ENCODE measurements at regions not wholly inside any gene's neighbourhood (a gene's known extent, or its start where the extent isn't known, plus 50 kb on each side); places are given as distances from the start of the nearest gene placed in this dataset.
"Not testable (repeated sequence)": the region's sequence is repeated elsewhere in the genome, so short reads cannot be mapped to it uniquely, and the experiment has no call there.

DNA sequence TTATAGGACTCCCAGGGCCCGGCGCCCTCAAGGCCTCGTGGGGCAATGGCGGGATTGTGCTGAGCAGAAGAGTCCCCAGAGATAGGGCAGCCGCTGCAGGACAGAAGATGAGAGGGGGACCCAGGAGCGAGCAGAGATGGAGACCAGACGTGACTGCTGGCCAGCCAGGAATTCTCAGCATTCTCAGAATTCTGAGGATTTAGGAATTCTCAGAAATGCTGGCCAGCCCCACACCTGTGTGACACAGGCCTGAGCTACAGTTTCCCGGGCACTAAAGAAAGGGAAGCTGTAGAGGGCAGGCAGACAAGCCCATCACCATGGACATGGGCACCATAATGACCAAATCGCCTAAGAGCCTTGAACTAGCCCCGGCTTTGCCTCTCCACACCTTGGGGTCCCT lies 186.2 kb upstream of the CDH4 start:
- DNase-seq: no peak

DNA sequence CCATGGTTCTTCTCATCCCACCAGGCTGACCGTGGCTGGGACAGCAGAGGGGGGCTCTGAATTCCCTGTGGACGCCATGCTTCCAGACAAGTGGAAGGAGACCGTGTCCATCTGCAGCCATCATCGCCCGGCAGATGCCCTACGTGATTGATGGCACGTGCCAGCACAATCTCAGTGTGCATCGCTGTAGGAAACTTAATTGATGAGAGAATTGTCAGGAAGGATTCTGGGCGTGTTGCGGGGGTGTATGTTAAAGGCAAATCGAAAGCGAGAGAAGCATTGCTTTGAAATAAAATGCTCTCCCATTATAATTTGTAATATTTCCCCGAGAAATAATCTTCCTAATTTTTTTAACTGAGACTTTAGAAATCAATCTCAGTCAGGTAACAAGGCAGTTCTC lies 185.5 kb upstream of the CDH4 start:
- DNase-seq: no peak

DNA sequence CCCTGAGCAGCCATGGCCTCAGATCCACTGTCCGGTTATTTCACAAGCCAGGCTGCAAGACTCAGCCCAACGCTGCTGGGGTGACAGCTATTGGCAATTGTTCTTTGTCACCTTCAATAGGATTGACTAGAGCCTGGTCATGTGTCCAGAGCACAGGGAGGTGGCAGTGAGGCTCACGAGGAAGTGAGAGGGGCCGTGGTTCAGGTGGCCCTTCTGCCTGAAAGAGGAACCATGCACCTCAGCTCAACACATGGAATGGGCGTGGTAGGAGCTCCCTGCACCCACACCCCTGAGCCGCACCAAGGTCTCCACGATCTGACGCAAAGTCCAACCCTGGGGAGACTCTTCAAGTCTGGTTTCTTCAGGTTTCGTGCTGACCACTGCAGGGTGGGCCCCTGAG lies 184.8 kb upstream of the CDH4 start:
- DNase-seq: no peak

DNA sequence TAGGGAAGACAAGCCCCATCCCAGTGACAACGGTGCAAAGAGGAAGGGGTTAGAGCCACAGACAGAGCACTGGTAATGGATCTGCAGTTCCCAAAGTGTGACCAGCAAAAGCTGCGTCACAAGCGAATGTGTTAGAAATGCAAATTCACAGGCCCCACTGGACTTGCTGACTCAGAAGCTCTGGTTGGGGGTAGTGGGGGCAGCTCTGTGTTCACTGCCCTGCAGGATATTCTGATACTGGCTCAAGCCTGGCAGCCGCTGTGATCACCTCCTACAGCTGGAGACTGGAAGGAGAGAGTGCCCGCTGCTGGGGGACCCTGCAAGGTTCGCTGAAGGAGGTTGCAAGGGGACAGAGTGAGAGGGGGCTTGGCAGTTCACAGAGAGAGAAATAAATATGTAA lies 179.7 kb upstream of the CDH4 start:
- DNase-seq: no peak

DNA sequence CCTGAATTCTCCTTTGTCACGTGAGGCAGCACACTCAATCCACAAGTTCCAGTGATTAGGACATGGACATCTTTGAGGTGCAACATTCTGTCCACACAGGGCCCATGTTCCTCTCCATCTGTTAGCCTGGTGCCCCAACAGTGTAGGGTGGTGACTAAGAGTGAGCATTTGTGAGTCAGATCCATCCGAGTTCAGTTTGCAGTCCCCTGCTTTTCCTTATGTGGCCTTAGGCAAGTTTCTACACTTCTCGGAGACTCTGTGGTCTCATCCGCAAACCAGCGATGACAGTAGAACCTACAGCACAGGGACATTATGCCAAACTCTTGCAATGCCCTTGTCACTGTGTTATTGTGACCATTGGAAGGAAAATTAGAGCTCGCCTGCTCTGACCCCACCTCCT lies 178.7 kb upstream of the CDH4 start:
- DNase-seq: no peak

DNA sequence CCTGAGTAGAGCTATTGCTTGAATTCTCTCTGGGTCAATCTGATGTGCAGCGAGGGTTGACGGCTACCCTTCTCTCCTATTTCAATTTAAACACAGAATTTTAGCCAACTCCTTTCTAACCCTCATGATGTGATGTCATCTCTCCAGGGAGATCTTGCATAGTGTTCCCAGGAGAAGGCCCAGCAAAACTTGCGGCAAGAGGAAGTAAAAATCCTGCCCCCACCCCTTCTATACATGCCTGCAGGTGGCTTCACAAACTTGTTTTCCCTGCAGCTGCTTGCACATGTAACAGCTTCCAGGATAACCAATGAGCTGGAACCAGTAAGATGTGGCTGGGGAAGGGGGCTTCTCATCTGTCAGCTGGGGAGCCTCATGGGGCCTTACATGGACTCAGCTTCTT lies 169.3 kb upstream of the CDH4 start:
- DNase-seq: no peak

DNA sequence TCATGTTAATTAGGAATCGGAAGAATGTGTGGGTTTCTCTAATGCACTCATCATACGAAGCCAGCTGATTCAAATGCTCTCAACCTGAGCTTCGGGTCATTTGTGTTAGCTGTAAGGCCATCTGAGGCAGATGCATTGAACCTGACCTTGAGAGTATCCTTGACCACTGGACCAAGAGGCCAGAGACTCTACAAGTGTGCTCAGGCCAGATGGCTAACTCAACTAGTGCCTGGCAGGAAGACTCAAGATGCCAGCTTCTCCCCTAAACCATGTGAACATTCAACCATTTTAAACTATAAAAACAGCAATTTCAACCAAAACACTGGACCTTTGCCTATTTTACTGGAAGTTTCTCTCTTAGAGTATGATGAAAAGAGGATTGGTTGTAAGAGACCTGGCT lies 168.6 kb upstream of the CDH4 start:
- DNase-seq: no peak

DNA sequence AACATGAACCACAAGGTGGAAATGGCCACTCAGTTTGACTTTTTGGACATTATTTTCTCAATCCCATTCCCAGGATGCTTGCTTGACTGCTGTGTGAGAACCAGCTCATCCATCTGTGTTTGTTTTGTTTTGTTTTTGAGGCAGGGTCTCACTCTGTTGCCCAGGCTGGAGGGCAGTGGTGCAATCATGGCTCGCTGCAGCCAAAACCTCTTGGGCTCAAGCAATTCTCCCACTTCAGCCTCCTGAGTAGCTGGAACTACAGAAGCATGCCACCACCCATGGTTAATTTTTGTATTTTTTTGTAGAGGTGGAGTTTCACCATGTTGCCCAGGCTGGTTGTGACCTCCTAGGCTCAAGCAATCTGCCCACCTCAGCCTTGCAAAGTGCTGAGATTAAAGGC lies 166.0 kb upstream of the CDH4 start:
- DNase-seq: no peak

DNA sequence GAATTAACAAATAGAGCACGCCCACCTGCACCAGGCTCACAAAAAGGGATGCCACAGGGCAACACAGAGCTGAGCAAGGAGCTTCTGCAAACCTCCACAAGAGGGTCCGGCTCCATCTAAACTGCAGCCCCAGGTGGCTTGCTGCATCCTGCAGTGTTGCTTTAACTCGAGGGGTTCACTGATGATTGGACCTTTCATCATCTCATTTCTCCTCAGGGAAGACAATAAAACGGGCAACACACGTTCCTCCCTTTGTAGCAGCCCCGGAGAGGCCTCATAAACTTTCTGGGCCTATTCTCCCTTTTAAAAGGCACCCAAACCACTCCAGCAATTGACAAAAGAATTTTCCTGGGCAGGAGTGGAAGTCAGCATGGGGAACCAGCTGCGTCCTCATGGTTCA lies 161.5 kb upstream of the CDH4 start:
- no peak for DNase-seq

DNA sequence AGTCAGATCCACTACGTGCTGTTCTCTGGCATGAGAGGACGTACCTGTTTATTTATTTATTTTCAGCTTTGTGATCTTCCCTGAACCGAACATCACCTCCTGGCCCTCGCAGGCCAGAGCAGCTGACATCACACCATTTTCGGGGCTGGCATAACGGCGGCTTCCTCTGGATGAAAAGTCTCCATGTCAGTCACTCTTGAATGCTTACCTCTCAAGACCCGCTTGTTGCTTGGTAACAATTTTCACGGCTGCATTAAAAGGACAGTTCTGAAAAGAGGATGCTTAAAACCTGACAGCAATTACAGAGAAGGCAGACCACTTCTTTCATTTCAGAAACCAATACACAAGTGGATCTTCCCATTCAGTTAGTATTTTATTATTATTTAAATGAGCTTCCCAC lies 159.8 kb upstream of the CDH4 start:
- DNase-seq: no peak

DNA sequence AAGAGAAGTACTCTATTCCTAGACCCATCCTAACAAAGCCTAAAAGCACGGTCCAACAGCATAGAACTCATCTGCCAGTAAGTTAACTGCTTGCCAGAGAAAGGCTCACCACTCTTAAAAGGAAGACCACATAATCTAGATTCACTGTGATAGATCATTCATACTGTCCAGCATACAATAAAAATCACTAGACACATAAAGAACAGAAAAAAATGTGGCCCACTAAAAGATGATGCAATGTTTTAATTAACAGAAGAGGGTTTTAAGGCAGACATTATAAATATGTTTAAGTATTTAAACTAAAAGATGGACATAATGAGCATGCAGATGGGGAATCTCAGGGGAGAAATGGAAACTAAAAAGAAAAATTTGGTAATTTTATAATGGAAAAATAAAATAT lies 157.5 kb upstream of the CDH4 start:
- no peak for DNase-seq

DNA sequence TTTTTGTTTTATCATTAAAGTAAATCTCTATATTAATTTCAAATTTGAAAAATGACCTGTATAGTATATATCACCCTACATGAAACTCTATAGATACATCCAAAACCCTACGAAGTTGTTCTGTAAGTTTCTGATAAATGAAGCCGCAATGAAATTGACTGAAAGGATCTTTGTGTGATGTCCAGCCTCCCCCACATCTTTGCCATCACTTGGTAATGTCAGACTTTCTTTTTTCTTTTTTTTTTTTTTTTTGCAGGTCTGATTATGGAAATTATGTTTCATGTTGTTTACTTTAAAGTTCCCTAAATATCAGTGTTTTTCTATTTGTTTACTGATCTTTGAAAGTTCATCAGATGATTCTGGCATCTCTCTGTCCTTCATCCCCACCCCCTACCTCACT lies 155.6 kb upstream of the CDH4 start:
- no peak for DNase-seq

DNA sequence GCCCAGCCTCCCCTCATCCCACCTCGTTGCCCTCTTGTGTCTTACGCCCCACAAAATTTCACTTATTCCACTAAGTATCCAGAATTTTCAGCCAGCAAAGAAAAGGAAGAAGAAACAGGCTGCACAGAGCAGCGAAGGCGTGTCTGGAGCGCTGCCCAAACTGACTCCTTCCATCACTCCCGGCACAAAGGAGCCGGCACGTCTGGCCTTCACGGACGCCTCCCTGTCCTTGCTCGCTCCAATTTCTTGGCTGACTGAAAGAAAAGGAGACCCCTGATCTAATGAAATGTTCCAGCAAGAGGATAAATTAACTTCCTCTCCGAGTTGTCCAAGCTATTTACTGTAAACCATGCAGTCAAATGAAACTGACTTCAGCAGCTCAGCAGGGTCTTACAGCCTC lies 152.3 kb upstream of the CDH4 start:
- no peak for DNase-seq

DNA sequence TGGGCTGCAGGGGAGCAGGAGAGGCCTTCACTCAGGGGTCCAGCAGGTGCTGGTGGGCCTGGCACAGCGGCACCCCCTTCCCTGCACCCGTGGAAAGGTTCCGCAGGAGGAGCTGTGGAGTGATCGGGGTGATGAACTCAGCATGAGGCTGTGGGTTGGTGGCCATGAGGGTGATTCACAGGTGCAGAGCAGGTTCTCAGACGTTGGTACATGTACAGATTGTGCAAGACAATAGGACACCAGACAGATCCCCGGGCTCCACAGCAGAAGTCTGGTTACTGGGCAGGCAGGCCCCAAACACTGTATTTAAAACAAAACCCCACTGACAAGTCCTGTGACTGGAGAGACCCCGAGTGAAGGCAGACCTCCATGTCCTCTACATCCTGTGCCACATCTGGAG lies 151.6 kb upstream of the CDH4 start:
- no peak for DNase-seq

DNA sequence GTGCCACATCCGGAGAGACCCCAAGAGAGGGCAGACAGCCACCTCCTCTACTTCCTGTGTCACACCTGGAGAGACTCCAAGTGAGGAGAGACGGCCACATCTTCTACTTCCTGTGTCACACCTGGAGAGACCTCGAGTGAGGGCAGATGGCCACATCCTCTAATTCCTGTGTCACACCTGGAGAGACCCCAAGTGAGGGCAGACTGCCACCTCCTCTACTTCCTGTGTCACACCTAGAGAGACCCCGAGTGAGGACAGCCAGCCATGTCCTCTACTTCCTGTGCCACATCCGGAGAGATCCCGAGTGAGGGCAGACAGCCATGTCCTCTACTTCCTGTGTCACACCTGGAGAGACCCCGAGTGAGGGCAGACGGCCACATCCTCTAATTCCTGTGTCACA lies 150.7 kb upstream of the CDH4 start:
- DNase-seq: not testable (repeated sequence)

DNA sequence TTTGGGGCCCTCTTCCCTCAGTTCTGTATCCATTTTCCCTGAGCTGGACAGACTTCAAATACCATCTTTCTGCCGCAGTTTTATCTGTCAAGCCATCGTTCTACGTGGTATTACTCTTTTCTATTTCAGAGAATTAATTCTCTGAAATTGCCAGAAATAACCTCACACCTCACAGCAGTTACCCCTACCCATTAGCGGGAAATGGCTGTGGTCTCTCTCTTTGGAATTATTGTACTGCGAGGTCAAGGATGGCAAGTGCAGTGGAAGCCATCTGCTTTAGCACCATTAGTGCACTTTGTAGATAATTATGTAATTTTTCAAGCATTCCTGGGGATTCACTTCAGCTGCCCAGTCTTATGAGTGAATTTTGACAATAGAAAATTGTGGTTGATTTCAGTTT lies 147.8 kb upstream of the CDH4 start:
- no peak for DNase-seq

DNA sequence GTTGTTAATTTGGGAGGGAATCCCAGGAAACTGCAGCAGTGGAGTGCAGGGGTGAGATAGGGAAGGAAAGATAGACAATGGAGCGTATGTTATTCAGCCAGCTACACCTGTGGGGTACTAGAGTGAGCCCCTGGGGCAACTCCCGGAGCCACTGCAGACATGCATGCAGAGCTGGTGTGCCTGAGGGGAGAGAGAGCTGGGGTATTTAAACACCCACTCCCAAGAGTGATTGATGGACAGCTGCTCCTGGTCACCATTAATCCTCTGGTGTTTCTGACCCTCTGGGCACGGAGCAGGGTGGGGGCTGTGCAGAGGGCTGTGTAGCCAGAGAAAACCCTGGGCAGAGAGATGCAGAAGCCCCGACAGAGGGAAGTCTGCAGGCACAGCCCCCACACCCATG lies 146.7 kb upstream of the CDH4 start:
- DNase-seq: no peak

DNA sequence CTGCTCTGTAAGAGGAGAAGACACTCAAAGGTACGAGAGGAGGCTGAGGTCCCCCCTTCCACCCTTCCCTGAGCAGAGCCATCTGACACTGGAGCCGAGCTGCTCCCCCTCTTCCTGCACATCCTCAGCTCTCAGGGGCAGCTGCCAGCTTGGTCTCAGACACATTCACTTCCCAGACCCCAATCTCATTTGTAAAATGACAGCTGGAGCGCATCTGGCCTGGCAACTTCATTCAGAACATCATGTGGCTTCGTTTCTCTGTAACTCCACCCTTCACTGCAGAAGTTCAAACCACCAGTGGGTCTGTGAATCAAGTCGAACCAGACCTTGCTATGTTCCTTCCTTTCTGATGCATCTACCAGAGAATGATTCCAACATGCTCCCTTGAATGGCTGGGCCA lies 145.6 kb upstream of the CDH4 start:
- no peak for DNase-seq

DNA sequence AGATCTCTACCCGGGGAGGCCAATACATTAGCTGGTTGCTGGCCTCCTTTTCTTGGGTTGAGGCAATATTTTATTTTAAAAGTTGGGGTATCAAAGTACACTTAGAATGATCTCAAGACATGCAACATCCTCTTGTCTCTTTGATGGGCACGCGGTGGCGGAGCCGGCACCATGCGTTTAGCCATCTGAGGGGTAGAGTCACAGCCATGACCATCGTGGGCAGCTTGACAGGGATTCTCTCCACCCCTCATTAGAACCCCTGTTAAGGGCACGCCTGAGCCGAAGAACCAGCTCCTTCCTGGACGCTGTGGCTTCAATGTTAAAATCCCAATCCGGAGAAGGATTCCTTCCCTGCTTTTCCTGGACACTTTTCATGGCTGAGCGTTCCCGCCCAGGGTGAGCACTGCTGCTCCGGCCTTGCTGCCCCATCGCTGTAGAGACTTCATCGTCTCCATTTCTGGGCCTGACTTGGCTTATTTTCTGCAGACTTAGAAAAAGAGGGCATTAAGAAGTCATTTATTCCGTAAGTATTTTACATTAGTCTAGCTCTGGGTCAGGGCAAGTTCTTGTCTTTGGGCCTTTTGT lies 142.7 kb upstream of the CDH4 start:
- no peak for DNase-seq

DNA sequence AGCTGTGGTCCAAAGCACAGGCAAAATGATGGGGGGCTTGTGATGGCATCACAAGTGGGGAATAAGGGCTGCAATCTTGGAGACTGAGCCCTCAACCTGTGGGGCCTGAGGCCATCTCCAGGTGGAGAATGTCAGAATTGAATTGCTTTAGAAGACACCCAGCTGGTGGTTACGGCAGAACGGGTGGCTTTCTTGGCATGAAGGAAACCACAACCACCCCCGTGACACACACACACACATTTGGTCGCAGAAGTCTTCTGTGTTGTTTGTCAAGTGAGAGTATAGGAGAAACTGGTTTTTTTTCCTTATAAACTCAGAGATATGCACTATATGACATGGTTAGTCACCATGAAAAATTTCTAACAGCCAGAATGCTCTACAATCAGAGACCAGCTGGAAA lies 139.5 kb upstream of the CDH4 start:
- no peak for DNase-seq

DNA sequence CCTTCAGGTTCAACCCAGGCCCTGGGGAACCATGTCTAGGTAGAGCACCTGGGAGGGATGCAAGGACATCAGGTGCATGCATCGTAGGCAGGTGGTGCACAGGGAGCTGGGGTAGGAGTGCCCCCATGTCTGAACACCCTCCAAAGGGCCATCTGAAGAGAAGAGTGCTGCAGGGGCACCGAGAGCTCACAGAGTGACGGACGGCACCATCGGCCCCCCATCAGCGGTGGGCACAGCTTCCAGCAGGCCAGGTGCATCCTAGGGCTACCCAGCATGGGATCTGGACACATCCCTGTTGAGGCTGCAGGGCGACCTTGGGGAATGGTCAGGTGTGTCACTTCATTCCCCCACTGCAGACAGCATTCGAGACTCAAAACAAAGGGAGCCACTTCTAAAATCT lies 138.3 kb upstream of the CDH4 start:
- no peak for DNase-seq

DNA sequence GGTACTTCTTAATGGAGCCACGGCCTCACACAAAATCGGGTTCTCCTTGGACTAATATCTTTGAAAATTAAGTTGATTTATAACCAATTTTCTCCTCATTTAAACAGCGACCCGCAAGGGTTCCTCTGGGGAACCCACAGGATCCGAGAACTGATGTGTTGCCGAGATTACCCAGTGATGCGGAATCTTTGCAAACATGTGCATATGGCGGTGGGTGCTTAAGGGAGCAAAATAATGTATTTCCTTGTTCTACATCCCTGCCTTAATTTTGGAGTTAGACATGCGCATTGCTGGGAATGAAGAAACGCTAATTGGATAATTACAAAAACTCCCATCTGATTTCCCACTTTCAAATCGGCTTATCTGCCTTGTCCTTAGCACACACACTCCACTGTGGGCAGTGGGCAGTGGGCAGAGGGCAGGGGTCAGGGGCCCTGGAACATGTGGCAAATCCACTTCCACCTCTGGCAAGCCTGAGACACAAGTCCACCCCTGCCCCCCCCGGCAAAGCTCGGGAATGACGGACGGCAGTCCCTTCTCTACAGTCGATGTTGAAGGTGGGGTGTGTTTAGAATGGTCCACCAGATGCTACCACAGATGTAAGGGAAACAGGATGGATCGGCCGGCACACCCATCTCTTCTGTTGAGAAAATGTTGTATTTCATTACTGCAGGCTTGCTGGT lies 137.4 kb upstream of the CDH4 start:
- DNase-seq: no peak

DNA sequence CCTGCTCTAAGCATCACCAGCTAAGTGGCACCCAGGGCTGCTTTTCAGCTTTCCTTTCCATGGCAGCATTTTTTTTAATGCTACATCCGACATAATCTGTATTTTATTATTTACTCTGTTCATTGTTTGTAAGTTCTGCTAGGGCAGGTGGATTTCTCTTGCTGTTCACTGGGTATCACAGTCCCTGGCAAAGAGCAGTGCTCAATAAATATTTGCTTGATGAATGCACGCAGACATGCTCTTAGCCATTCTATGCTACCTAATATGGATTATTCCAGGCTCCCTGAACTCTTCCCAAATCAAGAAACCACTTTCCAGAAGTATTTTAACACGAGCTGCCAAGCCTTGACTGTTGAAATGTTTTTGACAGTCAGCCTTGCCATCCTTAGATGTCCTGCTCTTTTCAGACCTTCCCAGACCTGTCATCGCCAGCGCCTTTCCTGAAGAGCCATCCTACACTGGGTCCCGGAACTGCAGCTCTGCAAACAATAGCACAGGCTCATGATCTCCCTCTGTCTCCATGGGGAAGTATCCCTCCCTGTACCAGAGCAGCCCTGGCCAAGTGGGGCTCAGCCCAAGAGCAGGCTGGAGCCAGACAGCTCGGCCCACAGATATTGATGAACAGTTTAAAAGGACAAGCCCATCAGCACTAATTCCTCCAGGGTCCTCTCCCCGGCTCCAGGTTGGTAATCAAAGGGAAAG lies 136.5 kb upstream of the CDH4 start:
- DNase-seq: no peak

DNA sequence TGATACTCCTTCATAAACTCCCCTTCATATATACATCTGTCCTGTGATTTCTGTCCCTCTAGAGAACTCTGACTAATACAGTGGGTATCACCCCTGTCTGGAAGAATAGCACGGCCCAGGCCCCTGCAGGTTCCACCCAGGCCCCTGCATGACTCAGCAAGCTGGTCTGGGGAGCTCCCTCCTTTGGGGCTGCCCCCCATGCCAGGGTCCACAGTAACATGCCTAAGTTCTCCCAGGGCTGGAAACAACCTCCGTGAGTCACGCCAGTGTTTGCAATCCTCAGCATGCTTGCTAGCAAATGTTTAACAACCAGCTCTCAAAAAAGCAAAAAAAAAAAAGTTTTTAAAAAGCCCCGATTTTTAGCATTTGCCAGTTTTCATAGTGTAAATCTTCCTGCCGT lies 134.3 kb upstream of the CDH4 start:
- no peak for DNase-seq

Data from NCI-H446 (cell line).